Esophagus muscularis mucosa (tissue), 4 donors: ENCODE measurements at regions not wholly inside any gene's neighbourhood (a gene's known extent, or its start where the extent isn't known, plus 50 kb on each side); places are given as distances from the start of the nearest gene placed in this dataset.
"Not testable (repeated sequence)": the region's sequence is repeated elsewhere in the genome, so short reads cannot be mapped to it uniquely, and the experiment has no call there.

Experiments used
- CTCF ChIP-seq, 3 experiments: fragments of 200-600 bp in 2 of 3; fragments of 450-650 bp in 1 of 3; sonication (generic) in 2 of 3; IDR thresholded peaks; one replicate each; pipeline ENCODE4 v1.5.1; 2017 to 2019; ENCODE audit warnings: antibody characterized with exemption in 3 of 3, mild to moderate bottlenecking in 2 of 3, moderate library complexity in 1 of 3
- EP300 ChIP-seq: sonication (generic); formaldehyde crosslinking; IDR thresholded peaks from one replicate; pipeline ENCODE4 v1.6.1; 2017; ENCODE audit warnings: antibody characterized with exemption
- POLR2AphosphoS5 ChIP-seq, 2 donors: sonication (generic); formaldehyde crosslinking; IDR thresholded peaks; one replicate each; pipeline ENCODE4 v1.6.1; 2017; ENCODE audit warnings: antibody characterized with exemption in 2 of 2

GRCh38 chr3:198138205-198138604 is 178.2 kb downstream of the LMLN start:
- TF ChIP-seq CTCF (IDR thresholded peaks at IDR 0.05); EP300; POLR2AphosphoS5 (IDR thresholded peaks at IDR 0.05): not testable (repeated sequence)
